RWPE2 (cell line): ENCODE measurements at regions not wholly inside any gene's neighbourhood (a gene's known extent, or its start where the extent isn't known, plus 50 kb on each side); places are given as distances from the start of the nearest gene placed in this dataset.

Source experiments
- ATAC-seq: fragments of 200-7000 bp; cut with Tn5 transposase; 3 replicates; pipeline ENCODE4 v1.9.1; 2021; ENCODE audit warnings: low read depth
- DNase-seq: peaks from one replicate; pipeline ENCODE4 v3.0.0-alpha.2; 2020; ENCODE audit warnings: low spot score
- H3K27ac ChIP-seq: fragments of 450-650 bp; 2 replicates; pipeline ENCODE4 v1.5.1; 2017; ENCODE audit warnings: mild to moderate bottlenecking; ENCODE audit not compliant: poor library complexity, severe bottlenecking
- H3K27me3 ChIP-seq: fragments of 250-450 bp; sonication (Bioruptor Pico); 2 replicates; pipeline ENCODE4 v1.5.1; 2021; ENCODE audit warnings: mild to moderate bottlenecking, moderate library complexity; ENCODE audit not compliant: insufficient read depth, poor library complexity, severe bottlenecking
- H3K36me3 ChIP-seq: fragments of 250-450 bp; sonication (Bioruptor Pico); 2 replicates; pipeline ENCODE4 v1.5.1; 2020; ENCODE audit warnings: low read depth, mild to moderate bottlenecking, moderate library complexity
- H3K4me1 ChIP-seq: fragments of 250-450 bp; sonication (Bioruptor Pico); 2 replicates; pipeline ENCODE4 v1.5.1; 2021; ENCODE audit warnings: mild to moderate bottlenecking, moderate library complexity; ENCODE audit not compliant: insufficient read depth, poor library complexity, severe bottlenecking
- H3K4me3 ChIP-seq: fragments of 250-450 bp; sonication (Bioruptor Pico); 2 replicates; pipeline ENCODE4 v1.5.1; 2021; ENCODE audit warnings: mild to moderate bottlenecking, moderate library complexity; ENCODE audit not compliant: severe bottlenecking
- H3K9me3 ChIP-seq: fragments of 250-450 bp; sonication (Bioruptor Pico); 2 replicates; pipeline ENCODE4 v1.5.1; 2021; ENCODE audit warnings: mild to moderate bottlenecking, moderate library complexity; ENCODE audit not compliant: severe bottlenecking
- TF ChIP-seq, protein P1 (sequence below): fragments of 450-650 bp; IDR thresholded peaks from one replicate; pipeline ENCODE4 v1.5.1; 2017; ENCODE audit warnings: mild to moderate bottlenecking, moderate library complexity; ENCODE audit not compliant: poor library complexity, severe bottlenecking

GRCh38 chr2:220664272-220665107 is 907.6 kb downstream of the EPHA4 start:
- no peak for DNase-seq
- H3K36me3 ChIP-seq, result no peaks in the 10 kb centered on the region
- ATAC-seq, result no peak
- no peak overlapping the region for H3K27ac ChIP-seq
- H3K9me3 ChIP-seq, result no peaks in the 10 kb centered on the region
- H3K4me3 ChIP-seq, result no peak overlapping the region
- H3K4me1 ChIP-seq, result no peaks in the 10 kb centered on the region
- H3K27me3 ChIP-seq, result no peaks in the 10 kb centered on the region
- TF ChIP-seq, protein P1, sequence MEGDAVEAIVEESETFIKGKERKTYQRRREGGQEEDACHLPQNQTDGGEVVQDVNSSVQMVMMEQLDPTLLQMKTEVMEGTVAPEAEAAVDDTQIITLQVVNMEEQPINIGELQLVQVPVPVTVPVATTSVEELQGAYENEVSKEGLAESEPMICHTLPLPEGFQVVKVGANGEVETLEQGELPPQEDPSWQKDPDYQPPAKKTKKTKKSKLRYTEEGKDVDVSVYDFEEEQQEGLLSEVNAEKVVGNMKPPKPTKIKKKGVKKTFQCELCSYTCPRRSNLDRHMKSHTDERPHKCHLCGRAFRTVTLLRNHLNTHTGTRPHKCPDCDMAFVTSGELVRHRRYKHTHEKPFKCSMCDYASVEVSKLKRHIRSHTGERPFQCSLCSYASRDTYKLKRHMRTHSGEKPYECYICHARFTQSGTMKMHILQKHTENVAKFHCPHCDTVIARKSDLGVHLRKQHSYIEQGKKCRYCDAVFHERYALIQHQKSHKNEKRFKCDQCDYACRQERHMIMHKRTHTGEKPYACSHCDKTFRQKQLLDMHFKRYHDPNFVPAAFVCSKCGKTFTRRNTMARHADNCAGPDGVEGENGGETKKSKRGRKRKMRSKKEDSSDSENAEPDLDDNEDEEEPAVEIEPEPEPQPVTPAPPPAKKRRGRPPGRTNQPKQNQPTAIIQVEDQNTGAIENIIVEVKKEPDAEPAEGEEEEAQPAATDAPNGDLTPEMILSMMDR, result no peak

DNA sequence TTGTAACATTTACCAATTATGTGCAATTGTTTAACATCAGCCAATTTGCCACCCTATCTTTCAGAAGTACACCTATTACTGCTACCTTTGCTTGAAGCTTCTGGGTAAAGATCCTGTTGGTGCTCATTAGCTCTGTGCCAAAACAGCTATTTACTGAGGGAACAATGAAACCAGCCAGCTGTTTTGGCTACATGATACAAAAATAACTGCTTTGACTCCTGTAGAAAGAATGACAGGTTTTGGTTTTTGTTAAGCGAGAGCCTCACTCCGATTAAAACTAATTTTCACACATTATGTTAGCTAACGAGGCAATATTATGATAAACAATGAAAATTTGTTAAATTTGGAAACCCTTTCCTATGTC is 907.0 kb downstream of the EPHA4 start:
- no peak overlapping the region for H3K4me3 ChIP-seq
- H3K9me3 ChIP-seq, result no peaks in the 10 kb centered on the region
- H3K27me3 ChIP-seq, result no peaks in the 10 kb centered on the region
- no peak overlapping the region for H3K27ac ChIP-seq
- TF ChIP-seq, protein P1, result no peak
- ATAC-seq (no peak), DNase-seq (no peak)
- H3K36me3 ChIP-seq, result no peaks in the 10 kb centered on the region
- H3K4me1 ChIP-seq, result no peaks in the 10 kb centered on the region

GRCh38 chr2:220669324-220669723 is 902.8 kb downstream of the EPHA4 start:
- no peaks in the 10 kb centered on the region for H3K27me3 ChIP-seq
- H3K4me1 ChIP-seq, result no peaks in the 10 kb centered on the region
- H3K4me3 ChIP-seq, result no peak overlapping the region
- H3K27ac ChIP-seq, result no peak overlapping the region
- ATAC-seq (no peak), DNase-seq (no peak)
- no peaks in the 10 kb centered on the region for H3K36me3 ChIP-seq
- H3K9me3 ChIP-seq, result no peaks in the 10 kb centered on the region
- TF ChIP-seq, protein P1, result no peak

GRCh38 chr2:220670511-220670910 is 901.6 kb downstream of the EPHA4 start:
- no peak overlapping the region for H3K27ac ChIP-seq
- TF ChIP-seq, protein P1, result no peak
- H3K36me3 ChIP-seq, result no peaks in the 10 kb centered on the region
- H3K9me3 ChIP-seq, result no peaks in the 10 kb centered on the region
- DNase-seq (no peak), ATAC-seq (no peak)
- no peak overlapping the region for H3K4me3 ChIP-seq
- no peaks in the 10 kb centered on the region for H3K27me3 ChIP-seq
- no peaks in the 10 kb centered on the region for H3K4me1 ChIP-seq

- no peaks in the 10 kb centered on the region for H3K9me3 ChIP-seq
- ATAC-seq, result no peak
- no peaks in the 10 kb centered on the region for H3K27me3 ChIP-seq
- no peak for DNase-seq
- H3K27ac ChIP-seq, result no peak overlapping the region
- H3K4me1 ChIP-seq, result no peaks in the 10 kb centered on the region
- TF ChIP-seq, protein P1, result no peak
- no peak overlapping the region for H3K4me3 ChIP-seq
- H3K36me3 ChIP-seq, result no peaks in the 10 kb centered on the region
Measured at GRCh38 chr2:220673151-220673874, 898.8 kb downstream of the EPHA4 start.
